ENCODE measurements at regions not wholly inside any gene's neighbourhood (a gene's known extent, or its start where the extent isn't known, plus 50 kb on each side); places are given as distances from the start of the nearest gene placed in this dataset.

- Mint-ChIP-seq H3K4me3 (no peak overlapping the region), H3K9me3 (peaks cover 0 to 7% (median 0%) of the 10 kb centered on the region in 5 donors), H3K27me3 (no peaks in the 10 kb centered on the region), H3K4me1 (no peaks in the 10 kb centered on the region), H3K36me3 (no peaks in the 10 kb centered on the region), H3K27ac (no peak overlapping the region)
- H3K4me1 ChIP-seq (ENCODE audit: insufficient read depth, low read length): no peaks in the 10 kb centered on the region
- no peaks in the 10 kb centered on the region for H3K36me3 ChIP-seq (ENCODE audit: insufficient read depth, low read length)
- no peaks in the 10 kb centered on the region for H3K9me3 ChIP-seq (ENCODE audit: low read length)
- no peak for DNase-seq
- H3K27me3 ChIP-seq (ENCODE audit: insufficient read depth, low read length, poor library complexity, severe bottlenecking): no peaks in the 10 kb centered on the region
- no peak overlapping the region for H3K27ac ChIP-seq (ENCODE audit: low read depth, low read length)
- no peak overlapping the region for H3K4me3 ChIP-seq (ENCODE audit: low read length)
- ChIA-PET CTCF (no interaction called here), POLR2A (no interaction called here)
These were observed 421.7 kb downstream of the TUSC7 start for GRCh38 chr3:117131259-117131658.

GRCh38 chr3:117133066-117133465 lies 423.5 kb downstream of the TUSC7 start:
- Histone ChIP-seq H3K27ac (ENCODE audit: low read depth, low read length) (no peak overlapping the region), H3K9me3 (ENCODE audit: low read length) (no peaks in the 10 kb centered on the region), H3K27me3 (ENCODE audit: insufficient read depth, low read length, poor library complexity, severe bottlenecking) (no peaks in the 10 kb centered on the region), H3K4me1 (ENCODE audit: insufficient read depth, low read length) (no peaks in the 10 kb centered on the region), H3K4me3 (ENCODE audit: low read length) (no peak overlapping the region), H3K36me3 (ENCODE audit: insufficient read depth, low read length) (no peaks in the 10 kb centered on the region)
- ChIA-PET CTCF (no interaction called here), POLR2A (no interaction called here)
- Mint-ChIP-seq H3K9me3 (peaks cover 0 to 7% (median 0%) of the 10 kb centered on the region in 5 donors), H3K27me3 (no peaks in the 10 kb centered on the region), H3K27ac (no peak overlapping the region), H3K4me1 (no peaks in the 10 kb centered on the region), H3K36me3 (no peaks in the 10 kb centered on the region), H3K4me3 (no peak overlapping the region)
- no peak for DNase-seq

- Histone ChIP-seq H3K4me1 (ENCODE audit: insufficient read depth, low read length) (no peaks in the 10 kb centered on the region), H3K9me3 (ENCODE audit: low read length) (no peaks in the 10 kb centered on the region), H3K36me3 (ENCODE audit: insufficient read depth, low read length) (no peaks in the 10 kb centered on the region), H3K4me3 (ENCODE audit: low read length) (no peak overlapping the region), H3K27ac (ENCODE audit: low read depth, low read length) (no peak overlapping the region), H3K27me3 (ENCODE audit: insufficient read depth, low read length, poor library complexity, severe bottlenecking) (no peaks in the 10 kb centered on the region)
- no peak overlapping the region for H3K4me3 Mint-ChIP-seq
- no peaks in the 10 kb centered on the region for H3K4me1 Mint-ChIP-seq
- no peak overlapping the region for H3K27ac Mint-ChIP-seq
- H3K27me3 Mint-ChIP-seq: peaks cover 0 to 2% of the 10 kb centered on the region in 2 donors
- H3K9me3 Mint-ChIP-seq: peaks cover 0 to 5% (median 0%) of the 10 kb centered on the region in 5 donors
- DNase-seq: no peak
- H3K36me3 Mint-ChIP-seq: no peaks in the 10 kb centered on the region
- ChIA-PET POLR2A (no interaction called here), CTCF (no interaction called here)
These were observed 425.6 kb downstream of the TUSC7 start for GRCh38 chr3:117135207-117135606.

- H3K27ac Mint-ChIP-seq: no peak overlapping the region
These were observed 426.4 kb downstream of the TUSC7 start for GRCh38 chr3:117136003-117136402.

GRCh38 chr3:117137065-117137464 lies 427.5 kb downstream of the TUSC7 start:
- Histone ChIP-seq H3K4me1 (ENCODE audit: insufficient read depth, low read length) (no peaks in the 10 kb centered on the region), H3K27ac (ENCODE audit: low read depth, low read length) (no peak overlapping the region), H3K9me3 (ENCODE audit: low read length) (no peaks in the 10 kb centered on the region), H3K4me3 (ENCODE audit: low read length) (no peak overlapping the region), H3K27me3 (ENCODE audit: insufficient read depth, low read length, poor library complexity, severe bottlenecking) (no peaks in the 10 kb centered on the region), H3K36me3 (ENCODE audit: insufficient read depth, low read length) (no peaks in the 10 kb centered on the region)
- ChIA-PET CTCF (no interaction called here), POLR2A (no interaction called here)
- no peaks in the 10 kb centered on the region for H3K4me1 Mint-ChIP-seq
- no peak overlapping the region for H3K4me3 Mint-ChIP-seq
- H3K27me3 Mint-ChIP-seq: peaks cover 0 to 2% of the 10 kb centered on the region in 2 donors
- DNase-seq: no peak
- H3K9me3 Mint-ChIP-seq: peaks cover 0 to 5% (median 0%) of the 10 kb centered on the region in 5 donors
- no peaks in the 10 kb centered on the region for H3K36me3 Mint-ChIP-seq
- no peak overlapping the region for H3K27ac Mint-ChIP-seq

More at GRCh38 chr3:117136003-117136402, 426.4 kb downstream of the TUSC7 start:
- no peak overlapping the region for H3K27ac ChIP-seq (ENCODE audit: low read depth, low read length)
- H3K4me1 ChIP-seq (ENCODE audit: insufficient read depth, low read length): no peaks in the 10 kb centered on the region
- no peak for DNase-seq
- Mint-ChIP-seq H3K27me3 (peaks cover 0 to 2% of the 10 kb centered on the region in 2 donors), H3K36me3 (no peaks in the 10 kb centered on the region), H3K4me1 (no peaks in the 10 kb centered on the region), H3K9me3 (peaks cover 0 to 5% (median 0%) of the 10 kb centered on the region in 5 donors), H3K4me3 (no peak overlapping the region)
- H3K4me3 ChIP-seq (ENCODE audit: low read length): no peak overlapping the region
- ChIA-PET POLR2A (no interaction called here), CTCF (no interaction called here)
- H3K27me3 ChIP-seq (ENCODE audit: insufficient read depth, low read length, poor library complexity, severe bottlenecking): no peaks in the 10 kb centered on the region
- no peaks in the 10 kb centered on the region for H3K9me3 ChIP-seq (ENCODE audit: low read length)
- no peaks in the 10 kb centered on the region for H3K36me3 ChIP-seq (ENCODE audit: insufficient read depth, low read length)

GRCh38 chr3:117139681-117140080 lies 430.1 kb downstream of the TUSC7 start:
- CTCF ChIA-PET: no interaction called here
- Histone ChIP-seq H3K9me3 (ENCODE audit: low read length) (no peaks in the 10 kb centered on the region), H3K4me1 (ENCODE audit: insufficient read depth, low read length) (no peaks in the 10 kb centered on the region), H3K36me3 (ENCODE audit: insufficient read depth, low read length) (no peaks in the 10 kb centered on the region), H3K27ac (ENCODE audit: low read depth, low read length) (no peak overlapping the region), H3K4me3 (ENCODE audit: low read length) (no peak overlapping the region), H3K27me3 (ENCODE audit: insufficient read depth, low read length, poor library complexity, severe bottlenecking) (no peaks in the 10 kb centered on the region)
- Mint-ChIP-seq H3K4me3 (no peak overlapping the region), H3K4me1 (no peaks in the 10 kb centered on the region), H3K9me3 (peaks cover 0 to 13% (median 4%) of the 10 kb centered on the region in 5 donors), H3K27ac (no peak overlapping the region), H3K27me3 (peaks cover 0 to 2% of the 10 kb centered on the region in 2 donors), H3K36me3 (no peaks in the 10 kb centered on the region)
- DNase-seq: no peak
- POLR2A ChIA-PET: no interaction called here

- POLR2A ChIA-PET: no interaction called here
- H3K36me3 Mint-ChIP-seq: no peaks in the 10 kb centered on the region
These were observed 432.2 kb downstream of the TUSC7 start for GRCh38 chr3:117141812-117142211.

GRCh38 chr3:117144853-117145252 lies 435.3 kb downstream of the TUSC7 start:
- H3K9me3 ChIP-seq (ENCODE audit: low read length): no peaks in the 10 kb centered on the region
- Mint-ChIP-seq H3K4me1 (no peaks in the 10 kb centered on the region), H3K9me3 (peaks cover 3 to 17% (median 11%) of the 10 kb centered on the region in 5 donors), H3K36me3 (no peaks in the 10 kb centered on the region), H3K4me3 (no peak overlapping the region), H3K27ac (no peak overlapping the region), H3K27me3 (no peaks in the 10 kb centered on the region)
- POLR2A ChIA-PET: no interaction called here
- no peaks in the 10 kb centered on the region for H3K4me1 ChIP-seq (ENCODE audit: insufficient read depth, low read length)
- CTCF ChIA-PET: no interaction called here
- no peak for DNase-seq
- H3K27ac ChIP-seq (ENCODE audit: low read depth, low read length): no peak overlapping the region
- no peak overlapping the region for H3K4me3 ChIP-seq (ENCODE audit: low read length)
- H3K36me3 ChIP-seq (ENCODE audit: insufficient read depth, low read length): no peaks in the 10 kb centered on the region
- H3K27me3 ChIP-seq (ENCODE audit: insufficient read depth, low read length, poor library complexity, severe bottlenecking): no peaks in the 10 kb centered on the region

More at GRCh38 chr3:117141812-117142211, 432.2 kb downstream of the TUSC7 start:
- Mint-ChIP-seq H3K27me3 (peaks cover 0 to 2% of the 10 kb centered on the region in 2 donors), H3K9me3 (peaks cover 0 to 22% (median 9%) of the 10 kb centered on the region in 5 donors), H3K4me3 (no peak overlapping the region), H3K27ac (no peak overlapping the region), H3K4me1 (no peaks in the 10 kb centered on the region)
- DNase-seq: no peak
- no peaks in the 10 kb centered on the region for H3K9me3 ChIP-seq (ENCODE audit: low read length)
- CTCF ChIA-PET: no interaction called here
- no peak overlapping the region for H3K27ac ChIP-seq (ENCODE audit: low read depth, low read length)
- no peak overlapping the region for H3K4me3 ChIP-seq (ENCODE audit: low read length)
- no peaks in the 10 kb centered on the region for H3K36me3 ChIP-seq (ENCODE audit: insufficient read depth, low read length)
- no peaks in the 10 kb centered on the region for H3K4me1 ChIP-seq (ENCODE audit: insufficient read depth, low read length)
- H3K27me3 ChIP-seq (ENCODE audit: insufficient read depth, low read length, poor library complexity, severe bottlenecking): no peaks in the 10 kb centered on the region

GRCh38 chr3:117145677-117146076 lies 436.1 kb downstream of the TUSC7 start:
- Mint-ChIP-seq H3K27me3 (no peaks in the 10 kb centered on the region), H3K27ac (no peak overlapping the region), H3K36me3 (no peaks in the 10 kb centered on the region), H3K9me3 (peaks cover 3 to 17% (median 11%) of the 10 kb centered on the region in 5 donors), H3K4me3 (no peak overlapping the region), H3K4me1 (no peaks in the 10 kb centered on the region)
- H3K4me3 ChIP-seq (ENCODE audit: low read length): no peak overlapping the region
- H3K27me3 ChIP-seq (ENCODE audit: insufficient read depth, low read length, poor library complexity, severe bottlenecking): no peaks in the 10 kb centered on the region
- ChIA-PET POLR2A (no interaction called here), CTCF (no interaction called here)
- H3K27ac ChIP-seq (ENCODE audit: low read depth, low read length): no peak overlapping the region
- no peaks in the 10 kb centered on the region for H3K36me3 ChIP-seq (ENCODE audit: insufficient read depth, low read length)
- DNase-seq: no peak
- H3K9me3 ChIP-seq (ENCODE audit: low read length): no peaks in the 10 kb centered on the region
- H3K4me1 ChIP-seq (ENCODE audit: insufficient read depth, low read length): no peaks in the 10 kb centered on the region

Data from CD8-positive, alpha-beta memory T cell (primary cell).